Activated CD4-positive, alpha-beta T cell treated with anti-CD3 and anti-CD28 coated beads for 36 hours (primary cell): ENCODE measurements at regions not wholly inside any gene's neighbourhood (a gene's known extent, or its start where the extent isn't known, plus 50 kb on each side); places are given as distances from the start of the nearest gene placed in this dataset.

Experiments used
- ATAC-seq: fragments of 200-7000 bp; cut with Tn5 transposase; one replicate; pipeline ENCODE4 v1.10.0; 2021; ENCODE audit warnings: mild to moderate bottlenecking, moderate library complexity
- CTCF ChIA-PET: fragments of 350-600 bp; sonication (Branson Sonifier 250); formaldehyde crosslinking; loops from one replicate; lab custom pipeline; 2021; ENCODE audit warnings: antibody characterized with exemption; lab: Charles Lee
- POLR2A ChIA-PET: fragments of 350-600 bp; sonication (Branson Sonifier 250); formaldehyde crosslinking; loops from one replicate; lab custom pipeline; 2021; ENCODE audit warnings: antibody characterized with exemption, inconsistent platforms; lab: Charles Lee
- DNase-seq: peaks from one replicate; pipeline ENCODE4 v3.0.0-alpha.2; 2020
- H3K27ac Mint-ChIP-seq: one replicate; pipeline ENCODE4 v1.8.0; 2021; ENCODE audit warnings: mixed read lengths
- H3K27me3 Mint-ChIP-seq: one replicate; pipeline ENCODE4 v1.8.0; 2021; ENCODE audit warnings: mixed read lengths
- H3K36me3 Mint-ChIP-seq: one replicate; pipeline ENCODE4 v1.8.0; 2021; ENCODE audit warnings: low read depth, mixed read lengths
- H3K4me1 Mint-ChIP-seq: one replicate; pipeline ENCODE4 v1.8.0; 2021; ENCODE audit warnings: mixed read lengths
- H3K4me3 Mint-ChIP-seq: one replicate; pipeline ENCODE4 v1.8.0; 2021; ENCODE audit warnings: mild to moderate bottlenecking, moderate library complexity, mixed read lengths
- H3K9me3 Mint-ChIP-seq: one replicate; pipeline ENCODE4 v1.8.0; 2021; ENCODE audit warnings: low read depth, mixed read lengths
- intact Hi-C, 2 experiments: fragments of 100-400 bp; cut with DNase I in 1 of 2; cut with micrococcal nuclease in 1 of 2; formaldehyde crosslinking; loops; one replicate each; pipeline versions ENCODE4 v1.14.2 to v1.15.1; 2022 to 2024; cut with DNase I, micrococcal nuclease

- Mint-ChIP-seq H3K27ac (no peak overlapping the region), H3K36me3 (no peaks in the 10 kb centered on the region), H3K9me3 (no peaks in the 10 kb centered on the region), H3K4me3 (no peak overlapping the region), H3K4me1 (no peaks in the 10 kb centered on the region), H3K27me3 (no peaks in the 10 kb centered on the region)
- DNase-seq (no peak), ATAC-seq (no peak)
- POLR2A ChIA-PET = no interaction called here
- CTCF ChIA-PET = no interaction called here
- intact Hi-C loops = no loop called here
Measured at GRCh38 chr20:59466107-59466815, 138.1 kb upstream of the PHACTR3 start.

GRCh38 chr20:59468831-59469230, 135.5 kb upstream of the PHACTR3 start:
- ChIA-PET POLR2A (no interaction called here), CTCF (interaction anchor here (1.0 kb wide), 1 partner anchor 27 kb away, joined by 4 read pairs; no protein-coding TSS in a partner anchor)
- H3K36me3 Mint-ChIP-seq = no peaks in the 10 kb centered on the region
- no peaks in the 10 kb centered on the region for H3K9me3 Mint-ChIP-seq
- H3K4me1 Mint-ChIP-seq = no peaks in the 10 kb centered on the region
- H3K27ac Mint-ChIP-seq = no peak overlapping the region
- intact Hi-C loops = no loop called here
- DNase-seq (no peak), ATAC-seq (no peak)
- H3K4me3 Mint-ChIP-seq = no peak overlapping the region
- peaks cover 2% of the 10 kb centered on the region for H3K27me3 Mint-ChIP-seq

GRCh38 chr20:59469267-59470252, 134.8 kb upstream of the PHACTR3 start:
- Mint-ChIP-seq H3K36me3 (no peaks in the 10 kb centered on the region), H3K27ac (no peak overlapping the region), H3K4me3 (no peak overlapping the region), H3K4me1 (no peaks in the 10 kb centered on the region), H3K9me3 (no peaks in the 10 kb centered on the region), H3K27me3 (peaks cover 8% of the 10 kb centered on the region)
- intact Hi-C loops = no loop called here
- DNase-seq (no peak), ATAC-seq (no peak)
- CTCF ChIA-PET = interaction anchor here (1.0 kb wide), 1 partner anchor 26 kb away, joined by 4 read pairs; no protein-coding TSS in a partner anchor
- POLR2A ChIA-PET = no interaction called here

GRCh38 chr20:59470521-59470920, 133.8 kb upstream of the PHACTR3 start:
- ATAC-seq (no peak), DNase-seq (no peak)
- ChIA-PET POLR2A (no interaction called here), CTCF (no interaction called here)
- H3K27me3 Mint-ChIP-seq = peaks cover 8% of the 10 kb centered on the region
- H3K4me3 Mint-ChIP-seq = no peak overlapping the region
- H3K27ac Mint-ChIP-seq = no peak overlapping the region
- no peaks in the 10 kb centered on the region for H3K9me3 Mint-ChIP-seq
- intact Hi-C loops = no loop called here
- no peaks in the 10 kb centered on the region for H3K36me3 Mint-ChIP-seq
- H3K4me1 Mint-ChIP-seq = no peaks in the 10 kb centered on the region

- no peak overlapping the region for H3K27ac Mint-ChIP-seq
- ChIA-PET POLR2A (no interaction called here), CTCF (interaction anchor here (1.3 kb wide), 1 partner anchor 45 kb away, joined by 3 read pairs; no protein-coding TSS in a partner anchor)
- H3K36me3 Mint-ChIP-seq = no peaks in the 10 kb centered on the region
- intact Hi-C loops = no loop called here
- ATAC-seq = no peak
- H3K4me1 Mint-ChIP-seq = no peaks in the 10 kb centered on the region
- H3K27me3 Mint-ChIP-seq = peaks cover 10% of the 10 kb centered on the region
- no peaks in the 10 kb centered on the region for H3K9me3 Mint-ChIP-seq
- no peak overlapping the region for H3K4me3 Mint-ChIP-seq
- no peak for DNase-seq
Measured at GRCh38 chr20:59471653-59472421, 132.5 kb upstream of the PHACTR3 start.

- H3K9me3 Mint-ChIP-seq = no peaks in the 10 kb centered on the region
- no peak for ATAC-seq
- no peaks in the 10 kb centered on the region for H3K4me1 Mint-ChIP-seq
- no peak overlapping the region for H3K4me3 Mint-ChIP-seq
- H3K36me3 Mint-ChIP-seq = no peaks in the 10 kb centered on the region
- DNase-seq = no peak
- H3K27ac Mint-ChIP-seq = no peak overlapping the region
- POLR2A ChIA-PET = no interaction called here
- intact Hi-C loops = no loop called here
- H3K27me3 Mint-ChIP-seq = peaks cover 10% of the 10 kb centered on the region
- CTCF ChIA-PET = interaction anchor here (1.9 kb wide), 1 partner anchor 22 kb away, joined by 9 read pairs; no protein-coding TSS in a partner anchor
Measured at GRCh38 chr20:59473742-59474141, 130.6 kb upstream of the PHACTR3 start.

GRCh38 chr20:59481067-59481466, 123.3 kb upstream of the PHACTR3 start:
- ATAC-seq (no peak), DNase-seq (no peak)
- H3K36me3 Mint-ChIP-seq = no peaks in the 10 kb centered on the region
- ChIA-PET CTCF (interaction anchor here (0.7 to 1.6 kb wide), 2 partner anchors 15 to 729 kb away, joined by 3 to 6 read pairs; no protein-coding TSS in a partner anchor), POLR2A (no interaction called here)
- intact Hi-C loops = no loop called here
- H3K27ac Mint-ChIP-seq = no peak overlapping the region
- H3K9me3 Mint-ChIP-seq = no peaks in the 10 kb centered on the region
- peaks cover 13% of the 10 kb centered on the region for H3K27me3 Mint-ChIP-seq
- H3K4me1 Mint-ChIP-seq = no peaks in the 10 kb centered on the region
- H3K4me3 Mint-ChIP-seq = no peak overlapping the region

GRCh38 chr20:59481477-59482018, 122.8 kb upstream of the PHACTR3 start:
- ATAC-seq (no peak), DNase-seq (no peak)
- POLR2A ChIA-PET = no interaction called here
- H3K27me3 Mint-ChIP-seq = peaks cover 11% of the 10 kb centered on the region
- intact Hi-C loops = no loop called here
- H3K4me3 Mint-ChIP-seq = no peak overlapping the region
- no peaks in the 10 kb centered on the region for H3K4me1 Mint-ChIP-seq
- CTCF ChIA-PET = interaction anchor here (0.7 to 1.6 kb wide), 2 partner anchors 14 to 728 kb away, joined by 3 to 6 read pairs; no protein-coding TSS in a partner anchor
- H3K36me3 Mint-ChIP-seq = no peaks in the 10 kb centered on the region
- no peak overlapping the region for H3K27ac Mint-ChIP-seq
- H3K9me3 Mint-ChIP-seq = no peaks in the 10 kb centered on the region

GRCh38 chr20:59482351-59483187, 121.8 kb upstream of the PHACTR3 start:
- ATAC-seq = no peak
- ChIA-PET CTCF (no interaction called here), POLR2A (no interaction called here)
- H3K27ac Mint-ChIP-seq = no peak overlapping the region
- no peaks in the 10 kb centered on the region for H3K9me3 Mint-ChIP-seq
- H3K36me3 Mint-ChIP-seq = no peaks in the 10 kb centered on the region
- no peak overlapping the region for H3K4me3 Mint-ChIP-seq
- no peaks in the 10 kb centered on the region for H3K4me1 Mint-ChIP-seq
- no peak for DNase-seq
- intact Hi-C loops = no loop called here
- peaks cover 11% of the 10 kb centered on the region for H3K27me3 Mint-ChIP-seq

- DNase-seq (no peak), ATAC-seq (no peak)
- no peaks in the 10 kb centered on the region for H3K36me3 Mint-ChIP-seq
- H3K27ac Mint-ChIP-seq = no peak overlapping the region
- CTCF ChIA-PET = no interaction called here
- H3K9me3 Mint-ChIP-seq = no peaks in the 10 kb centered on the region
- POLR2A ChIA-PET = no interaction called here
- no peaks in the 10 kb centered on the region for H3K4me1 Mint-ChIP-seq
- H3K27me3 Mint-ChIP-seq = peaks cover 11% of the 10 kb centered on the region
- no peak overlapping the region for H3K4me3 Mint-ChIP-seq
- intact Hi-C loops = no loop called here
Measured at GRCh38 chr20:59483481-59483880, 120.9 kb upstream of the PHACTR3 start.
